ENCODE measurements at regions not wholly inside any gene's neighbourhood (a gene's known extent, or its start where the extent isn't known, plus 50 kb on each side); places are given as distances from the start of the nearest gene placed in this dataset.
A peak's percentile ranks its signal among the peaks of the same experiment; 100 is the strongest.

- Histone ChIP-seq H3K27ac (no peak overlapping the region), H3K27me3 (no peaks in the 10 kb centered on the region), H3K9me3 (peaks cover 0 to 3% (median 0%) of the 10 kb centered on the region in 4 donors), H3K4me1 (peaks cover 0 to 4% (median 0%) of the 10 kb centered on the region in 4 donors), H3K36me3 (no peaks in the 10 kb centered on the region), H3K4me3 (no peak overlapping the region)
- no peak for DNase-seq (ENCODE audit: low spot score in 2 of 2)
- 85 to 87% methylated on average over 8 of the region's 8 CpGs for WGBS, 2 donors
- no peak for TF ChIP-seq CTCF (IDR thresholded peaks at IDR 0.05)
- no peak for TF ChIP-seq EP300 (IDR thresholded peaks at IDR 0.05)
- no peak for TF ChIP-seq POLR2A (IDR thresholded peaks at IDR 0.05)
Measured at GRCh38 chr15:93239591-93239990, 150.6 kb upstream of the RGMA start.

GRCh38 chr15:93238641-93239040, 149.6 kb upstream of the RGMA start:
- no peak overlapping the region for H3K27ac ChIP-seq
- no peaks in the 10 kb centered on the region for H3K4me1 ChIP-seq
- no peak overlapping the region for H3K4me3 ChIP-seq
- H3K27me3 ChIP-seq = no peaks in the 10 kb centered on the region
- TF ChIP-seq POLR2A (IDR thresholded peaks at IDR 0.05) = no peak
- H3K9me3 ChIP-seq = peaks cover 0 to 3% (median 0%) of the 10 kb centered on the region in 4 donors
- 86 to 91% methylated on average over 8 of the region's 8 CpGs for WGBS, 2 donors
- no peak for DNase-seq (ENCODE audit: low spot score in 2 of 2)
- H3K36me3 ChIP-seq = no peaks in the 10 kb centered on the region

GRCh38 chr15:93235926-93236780, 147.1 kb upstream of the RGMA start:
- Histone ChIP-seq H3K27me3 (no peaks in the 10 kb centered on the region), H3K36me3 (no peaks in the 10 kb centered on the region), H3K4me3 (no peak overlapping the region), H3K27ac (peak overlapping the region in 2 of 4 donors; percentile 8 to 51), H3K9me3 (peaks cover 0 to 3% (median 0%) of the 10 kb centered on the region in 4 donors), H3K4me1 (no peaks in the 10 kb centered on the region)
- peak in 1 of 2 donors; percentile 65 for DNase-seq (ENCODE audit: low spot score in 2 of 2)
- TF ChIP-seq CTCF (IDR thresholded peaks at IDR 0.05) (no peak), EP300 (IDR thresholded peaks at IDR 0.05) (peak; percentile 48 to 69)
- WGBS, 2 donors = 68 to 70% methylated on average over 16 to 17 of the region's 17 CpGs

- Histone ChIP-seq H3K27ac (no peak overlapping the region), H3K27me3 (no peaks in the 10 kb centered on the region), H3K36me3 (no peaks in the 10 kb centered on the region), H3K9me3 (peaks cover 0 to 3% (median 0%) of the 10 kb centered on the region in 4 donors), H3K4me1 (no peaks in the 10 kb centered on the region), H3K4me3 (no peak overlapping the region)
- TF ChIP-seq EP300 (IDR thresholded peaks at IDR 0.05) (no peak), POLR2A (IDR thresholded peaks at IDR 0.05) (no peak), CTCF (IDR thresholded peaks at IDR 0.05) (no peak)
- 67 to 69% methylated on average over 5 of the region's 5 CpGs for WGBS, 2 donors
- no peak for DNase-seq (ENCODE audit: low spot score in 2 of 2)
Measured at GRCh38 chr15:93235269-93235668, 146.3 kb upstream of the RGMA start.

GRCh38 chr15:93233710-93234109, 144.7 kb upstream of the RGMA start:
- DNase-seq (ENCODE audit: low spot score in 2 of 2) = no peak
- Histone ChIP-seq H3K4me3 (no peak overlapping the region), H3K27ac (no peak overlapping the region), H3K4me1 (no peaks in the 10 kb centered on the region), H3K27me3 (no peaks in the 10 kb centered on the region), H3K9me3 (peaks cover 0 to 3% (median 0%) of the 10 kb centered on the region in 4 donors), H3K36me3 (no peaks in the 10 kb centered on the region)
- no peak for TF ChIP-seq EP300 (IDR thresholded peaks at IDR 0.05)
- TF ChIP-seq POLR2A (IDR thresholded peaks at IDR 0.05) = no peak
- TF ChIP-seq CTCF (IDR thresholded peaks at IDR 0.05) = no peak
- WGBS, 2 donors = 94 to 96% methylated on average over 4 of the region's 4 CpGs

All from tibial nerve (tissue), 4 donors.